Body of pancreas (tissue), 4 donors: ENCODE measurements at regions not wholly inside any gene's neighbourhood (a gene's known extent, or its start where the extent isn't known, plus 50 kb on each side); places are given as distances from the start of the nearest gene placed in this dataset.
"Not testable (repeated sequence)": the region's sequence is repeated elsewhere in the genome, so short reads cannot be mapped to it uniquely, and the experiment has no call there.

ENCODE experiments used
- ATAC-seq: fragments of 150-250 bp; one replicate; pipeline ENCODE4 v1.9.1; 2016
- DNase-seq, 4 donors: peaks; one replicate each; pipeline ENCODE4 v3.0.0-alpha.2; 2019
- H3K27ac ChIP-seq, 4 donors: fragments of 200-600 bp; sonication (generic); 1 replicate in 3 of 4; 2 replicates in 1 of 4; pipeline versions ENCODE4 v1.5.1 to v1.6.1; 2016 to 2019; ENCODE audit warnings: mild to moderate bottlenecking in 1 of 4, mixed read lengths in 1 of 4, moderate library complexity in 1 of 4
- H3K27me3 ChIP-seq, 2 donors: fragments of 200-600 bp; sonication (generic); one replicate each; pipeline ENCODE4 v1.6.0; 2016; ENCODE audit warnings: mild to moderate bottlenecking in 1 of 2
- H3K36me3 ChIP-seq, 2 donors: fragments of 200-600 bp; sonication (generic); replicated peaks in 1 of 2; 2 replicates each; pipeline ENCODE4 v1.5.1; 2016; ENCODE audit warnings: low read depth in 2 of 2; ENCODE audit not compliant: insufficient read depth in 1 of 2
- H3K4me1 ChIP-seq: fragments of 200-600 bp; sonication (generic); one replicate; pipeline ENCODE4 v1.6.0; 2016
- H3K4me3 ChIP-seq, 2 donors: fragments of 200-600 bp; sonication (generic); 1 replicate in 1 of 2; 2 replicates in 1 of 2; pipeline ENCODE4 v1.5.1; 2016 to 2019
- H3K9me3 ChIP-seq, 3 donors: fragments of 200-600 bp; sonication (generic); 1 replicate in 2 of 3; 2 replicates in 1 of 3; pipeline ENCODE4 v1.5.1; 2016
- CTCF ChIP-seq, 7 experiments: fragments of 450-650 bp in 4 of 7; fragments of 200-600 bp in 3 of 7; sonication (generic) in 3 of 7; IDR thresholded peaks; one replicate each; pipeline ENCODE4 v1.5.1; 2016 to 2019; ENCODE audit warnings: antibody characterized with exemption in 7 of 7
- POLR2A ChIP-seq, 3 donors: fragments of 450-650 bp; IDR thresholded peaks; one replicate each; pipeline ENCODE4 v1.6.1; 2016; ENCODE audit warnings: antibody characterized with exemption in 3 of 3, mild to moderate bottlenecking in 2 of 3
- WGBS, 2 donors: methylation state at CpG; one replicate each; pipeline ENCODE4 v1.1.5; 2017; 5-methylcytosine and 5-hydroxymethylcytosine counted together
- intact Hi-C: fragments of 100-400 bp; cut with DNase I; formaldehyde crosslinking; loops from one replicate; pipeline ENCODE4 v1.15.1; 2023

GRCh38 chr5:24162343-24162742 is 482.4 kb downstream of the CDH10 start:
- TF ChIP-seq POLR2A (IDR thresholded peaks at IDR 0.05): no peak
- no peak for TF ChIP-seq CTCF (IDR thresholded peaks at IDR 0.05)
- no peaks in the 10 kb centered on the region for H3K27me3 ChIP-seq
- H3K4me3 ChIP-seq: no peak overlapping the region
- intact Hi-C loops: no loop called here
- ATAC-seq (no peak), DNase-seq (no peak)
- no peak overlapping the region for H3K27ac ChIP-seq
- H3K4me1 ChIP-seq: no peaks in the 10 kb centered on the region
- no peaks in the 10 kb centered on the region for H3K9me3 ChIP-seq
- H3K36me3 ChIP-seq: no peaks in the 10 kb centered on the region

GRCh38 chr5:24163091-24163490 is 481.7 kb downstream of the CDH10 start:
- no peak overlapping the region for H3K27ac ChIP-seq
- TF ChIP-seq CTCF (IDR thresholded peaks at IDR 0.05): no peak
- TF ChIP-seq POLR2A (IDR thresholded peaks at IDR 0.05): no peak
- H3K4me1 ChIP-seq: no peaks in the 10 kb centered on the region
- intact Hi-C loops: no loop called here
- no peak overlapping the region for H3K4me3 ChIP-seq
- ATAC-seq (no peak), DNase-seq (no peak)
- H3K9me3 ChIP-seq: no peaks in the 10 kb centered on the region
- 51 to 63% methylated on average over 2 of the region's 2 CpGs for WGBS, 2 donors
- no peaks in the 10 kb centered on the region for H3K27me3 ChIP-seq
- no peaks in the 10 kb centered on the region for H3K36me3 ChIP-seq

DNA sequence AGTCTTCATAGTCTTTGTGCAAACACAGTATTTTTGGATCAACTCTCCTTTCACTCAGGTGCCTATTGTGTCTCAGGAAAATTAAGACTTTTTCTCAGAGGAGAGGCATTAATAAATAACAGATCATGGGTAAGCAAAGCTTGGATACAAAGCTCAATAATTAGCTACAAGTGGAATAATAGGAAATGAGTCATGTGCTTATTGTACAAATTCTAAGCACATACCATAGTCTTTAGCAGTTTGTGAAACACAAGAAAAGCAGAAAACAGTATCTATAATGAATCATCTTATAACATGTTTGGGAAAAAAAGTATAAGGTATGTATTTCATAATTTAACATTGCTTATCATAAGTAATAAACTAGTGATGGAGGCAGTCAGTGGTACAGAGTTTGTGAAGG is 477.0 kb downstream of the CDH10 start:
- no peak overlapping the region for H3K27ac ChIP-seq
- H3K4me3 ChIP-seq: no peak overlapping the region
- no peaks in the 10 kb centered on the region for H3K4me1 ChIP-seq
- no peaks in the 10 kb centered on the region for H3K27me3 ChIP-seq
- no peak for TF ChIP-seq CTCF (IDR thresholded peaks at IDR 0.05)
- no peak for TF ChIP-seq POLR2A (IDR thresholded peaks at IDR 0.05)
- ATAC-seq (no peak), DNase-seq (no peak)
- intact Hi-C loops: no loop called here
- no peaks in the 10 kb centered on the region for H3K9me3 ChIP-seq
- no peaks in the 10 kb centered on the region for H3K36me3 ChIP-seq

GRCh38 chr5:24170026-24170425 is 474.8 kb downstream of the CDH10 start:
- TF ChIP-seq CTCF (IDR thresholded peaks at IDR 0.05) (no peak), POLR2A (IDR thresholded peaks at IDR 0.05) (no peak)
- H3K36me3 ChIP-seq: no peaks in the 10 kb centered on the region
- no peaks in the 10 kb centered on the region for H3K27me3 ChIP-seq
- no peak for ATAC-seq
- no peak overlapping the region for H3K27ac ChIP-seq
- intact Hi-C loops: no loop called here
- H3K9me3 ChIP-seq: no peaks in the 10 kb centered on the region
- no peak overlapping the region for H3K4me3 ChIP-seq
- DNase-seq: no peak
- no peaks in the 10 kb centered on the region for H3K4me1 ChIP-seq
- WGBS, 2 donors: 79 to 84% methylated on average over 16 of the region's 16 CpGs

DNA sequence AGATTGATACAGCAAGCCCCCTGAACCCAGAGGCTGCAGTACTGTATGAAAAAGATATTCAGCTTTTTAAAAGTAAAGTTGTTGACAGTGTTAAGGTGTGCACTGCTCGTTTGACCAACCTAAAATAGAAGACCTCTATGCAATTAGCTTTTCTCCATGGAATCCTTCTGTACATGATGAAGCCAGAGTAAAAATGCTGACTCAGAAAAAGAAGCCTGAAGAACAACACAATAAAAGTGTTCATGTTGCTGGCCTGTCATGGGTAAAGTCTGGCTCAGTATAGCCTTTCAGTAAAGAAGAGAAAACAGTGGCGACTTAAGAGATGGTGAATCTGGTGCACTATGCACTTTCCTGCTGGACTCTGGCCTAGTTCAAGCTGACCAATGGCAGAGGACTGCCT is 473.8 kb downstream of the CDH10 start:
- H3K27me3 ChIP-seq, H3K27ac ChIP-seq, H3K4me1 ChIP-seq, H3K4me3 ChIP-seq, DNase-seq, H3K36me3 ChIP-seq, ATAC-seq, intact Hi-C loops, H3K9me3 ChIP-seq: not testable (repeated sequence)
- whole genome bisulfite sequencing, 2 donors: 45 to 59% methylated on average over 2 of the region's 2 CpGs
